ENCODE measurements at regions not wholly inside any gene's neighbourhood (a gene's known extent, or its start where the extent isn't known, plus 50 kb on each side); places are given as distances from the start of the nearest gene placed in this dataset.

GRCh38 chr6:101146389-101146788 lies 247.1 kb upstream of the GRIK2 start:
- H3K18ac ChIP-seq (ENCODE audit: insufficient read length, low read depth, low read length): no peak overlapping the region
- no peaks in the 10 kb centered on the region for H3K27me3 Mint-ChIP-seq (ENCODE audit: low read depth)
- H2BK15ac ChIP-seq (ENCODE audit: low read depth, low read length): no peak overlapping the region
- H3K9ac ChIP-seq (ENCODE audit: extremely low read depth, insufficient read length, low read length): no peak overlapping the region
- H3K27ac ChIP-seq (ENCODE audit: insufficient read length, low read depth, low read length): no peak overlapping the region
- H3K36me3 Mint-ChIP-seq (ENCODE audit: insufficient read depth in 1 of 3, low read depth in 3 of 3): no peaks in the 10 kb centered on the region
- H3K27me3 ChIP-seq (ENCODE audit: insufficient read depth, low read length): no peaks in the 10 kb centered on the region
- H3K14ac ChIP-seq (ENCODE audit: insufficient read depth, low read length): no peak overlapping the region
- H2BK20ac ChIP-seq (ENCODE audit: low read depth, low read length, poor library complexity, severe bottlenecking): no peak overlapping the region
- H4K5ac ChIP-seq (ENCODE audit: insufficient read length, low read depth, low read length): no peak overlapping the region
- no peak overlapping the region for H2AFZ ChIP-seq (ENCODE audit: low read length)
- no CpG with 5 or more reads among the region's 3 CpGs for WGBS (ENCODE audit: extremely low coverage, insufficient read length, low lambda C conversion rate)
- no peak overlapping the region for H3K27ac Mint-ChIP-seq
- H3K79me1 ChIP-seq (ENCODE audit: insufficient read depth, low read depth, low read length, poor library complexity, severe bottlenecking): no peaks in the 10 kb centered on the region
- H3K4me3 Mint-ChIP-seq: no peak overlapping the region
- DNase-seq: no peak
- H2BK120ac ChIP-seq (ENCODE audit: low read depth, low read length, poor library complexity, severe bottlenecking): no peak overlapping the region
- H4K8ac ChIP-seq (replicated peaks; ENCODE audit: insufficient read length, low read depth, low read length): no peak overlapping the region
- H3K4ac ChIP-seq (ENCODE audit: low read depth, low read length): no peak overlapping the region
- no peaks in the 10 kb centered on the region for H3K23me2 ChIP-seq (ENCODE audit: insufficient read length, low read depth, low read length, poor library complexity, severe bottlenecking)
- H3K56ac ChIP-seq (ENCODE audit: insufficient read length, low read depth, low read length): no peak overlapping the region
- no peaks in the 10 kb centered on the region for H3K4me1 ChIP-seq (ENCODE audit: insufficient read depth, low read length)
- no peaks in the 10 kb centered on the region; a peak in 1 of 5 replicates for H3K9me3 Mint-ChIP-seq
- H3K4me2 ChIP-seq (ENCODE audit: insufficient read depth, insufficient read length, low read length): no peak overlapping the region
- H3K23ac ChIP-seq (ENCODE audit: insufficient read length, low read depth, low read length): no peak overlapping the region
- no peaks in the 10 kb centered on the region for H4K20me1 ChIP-seq (ENCODE audit: control insufficient read depth, insufficient read depth, insufficient read length)
- H2BK12ac ChIP-seq (ENCODE audit: insufficient read length, low read depth, low read length): no peak overlapping the region
- H3T11ph ChIP-seq (ENCODE audit: low read length): no peak overlapping the region
- no peak overlapping the region for H2AK5ac ChIP-seq (ENCODE audit: insufficient read length, low read length)
- H4K91ac ChIP-seq (ENCODE audit: insufficient read length, low read depth, low read length): no peak overlapping the region
- peaks cover 0 to 5% of the 10 kb centered on the region in 2 experiments; a peak in 2 of 4 replicates for H3K4me1 Mint-ChIP-seq
- no peaks in the 10 kb centered on the region for H3K79me2 ChIP-seq (ENCODE audit: insufficient read depth, low read length)
- TF ChIP-seq CTCF (conservative IDR thresholded peaks at IDR 0.05): no peak
- no peaks in the 10 kb centered on the region for H3K9me3 ChIP-seq (ENCODE audit: control insufficient read depth, low read depth, low read length)
- no peak overlapping the region for H2BK5ac ChIP-seq (ENCODE audit: insufficient read length, low read length)

All from H9 (cell line).